CD14-positive monocyte (primary cell): ENCODE measurements at regions not wholly inside any gene's neighbourhood (a gene's known extent, or its start where the extent isn't known, plus 50 kb on each side); places are given as distances from the start of the nearest gene placed in this dataset.
"Not testable (repeated sequence)": the region's sequence is repeated elsewhere in the genome, so short reads cannot be mapped to it uniquely, and the experiment has no call there.

Source experiments
- DNase-seq, 3 donors: peaks; one replicate each; pipeline ENCODE4 v3.0.0-alpha.2; 2011 to 2022
- H2AFZ ChIP-seq: 2 replicates; pipeline ENCODE4 v1.6.0; 2012; ENCODE audit warnings: mild to moderate bottlenecking, low read depth, low read length, inconsistent platforms; ENCODE audit not compliant: insufficient read depth, poor library complexity, severe bottlenecking
- H3K27ac ChIP-seq, 2 donors: 1 replicate in 1 of 2; 2 replicates in 1 of 2; pipeline ENCODE4 v1.5.1; 2012 to 2013; ENCODE audit warnings: low read length in 2 of 2, control low read depth in 1 of 2, inconsistent platforms in 1 of 2, low read depth in 1 of 2, mild to moderate bottlenecking in 1 of 2
- H3K27me3 ChIP-seq, 2 donors: one replicate each; pipeline versions ENCODE4 v1.6.0 to v1.6.1; 2011 to 2013; ENCODE audit warnings: low read length in 2 of 2; ENCODE audit not compliant: control insufficient read depth in 2 of 2, insufficient read depth in 2 of 2
- H3K36me3 ChIP-seq, 2 donors: replicated peaks in 1 of 2; 1 replicate in 1 of 2; 2 replicates in 1 of 2; pipeline versions ENCODE4 v1.5.1 to v1.6.1; 2012 to 2013; ENCODE audit warnings: low read length in 2 of 2, control low read depth in 1 of 2, inconsistent platforms in 1 of 2, mild to moderate bottlenecking in 1 of 2; ENCODE audit not compliant: insufficient read depth in 2 of 2, control insufficient read depth in 1 of 2
- H3K4me1 ChIP-seq, 2 donors: 1 replicate in 1 of 2; 2 replicates in 1 of 2; pipeline versions ENCODE4 v1.5.1 to v1.6.1; 2012 to 2013; ENCODE audit warnings: low read length in 2 of 2, control low read depth in 1 of 2, inconsistent platforms in 1 of 2, mild to moderate bottlenecking in 1 of 2, moderate library complexity in 1 of 2; ENCODE audit not compliant: insufficient read depth in 2 of 2, control insufficient read depth in 1 of 2
- H3K4me2 ChIP-seq: replicated peaks from 2 replicates; pipeline ENCODE3; 2012; ENCODE audit warnings: low read length, moderate library complexity, mild to moderate bottlenecking; ENCODE audit not compliant: poor library complexity, severe bottlenecking; ENCODE audit errors: extremely low read depth
- H3K4me3 ChIP-seq, 3 experiments: fragments of 200-600 bp in 1 of 3; sonication (generic) in 1 of 3; replicated peaks in 1 of 3; 1 replicate in 2 of 3; 2 replicates in 1 of 3; pipeline ENCODE4 v1.5.1; 2011 to 2013; ENCODE audit warnings: low read length in 3 of 3, mild to moderate bottlenecking in 3 of 3, control low read depth in 2 of 3, low read depth in 2 of 3, inconsistent platforms in 1 of 3, moderate library complexity in 1 of 3
- H3K79me2 ChIP-seq: 2 replicates; pipeline ENCODE4 v1.6.0; 2012; ENCODE audit warnings: mild to moderate bottlenecking, control low read depth, inconsistent platforms, low read length, moderate library complexity; ENCODE audit not compliant: insufficient read depth
- H3K9ac ChIP-seq: 2 replicates; pipeline ENCODE4 v1.6.0; 2017; ENCODE audit warnings: low read length, mild to moderate bottlenecking; ENCODE audit not compliant: insufficient read depth, poor library complexity, severe bottlenecking
- H3K9me3 ChIP-seq, 2 donors: replicated peaks in 1 of 2; 1 replicate in 1 of 2; 2 replicates in 1 of 2; pipeline versions ENCODE4 v1.5.1 to v1.6.1; 2012 to 2013; ENCODE audit warnings: low read length in 2 of 2, control low read depth in 1 of 2; ENCODE audit not compliant: control insufficient read depth in 1 of 2, insufficient read depth in 1 of 2
- H4K20me1 ChIP-seq: 2 replicates; pipeline ENCODE4 v1.6.0; 2012; ENCODE audit warnings: mild to moderate bottlenecking, low read length, control low read depth, moderate library complexity; ENCODE audit not compliant: insufficient read depth
- H3K27ac Mint-ChIP-seq, 7 donors: one replicate each; pipeline ENCODE4 v1.8.0; 2020; ENCODE audit warnings: mild to moderate bottlenecking in 7 of 7, mixed read lengths in 7 of 7, moderate library complexity in 6 of 7, inconsistent platforms in 2 of 7
- H3K27me3 Mint-ChIP-seq, 3 donors: one replicate each; pipeline ENCODE4 v1.8.0; 2021 to 2022; ENCODE audit warnings: low read depth in 3 of 3, mild to moderate bottlenecking in 3 of 3, mixed read lengths in 3 of 3, moderate library complexity in 3 of 3, inconsistent platforms in 1 of 3
- H3K36me3 Mint-ChIP-seq, 2 donors: one replicate each; pipeline ENCODE4 v1.8.0; 2020; ENCODE audit warnings: mixed read lengths in 2 of 2, inconsistent platforms in 1 of 2, mild to moderate bottlenecking in 1 of 2
- H3K4me1 Mint-ChIP-seq: one replicate; pipeline ENCODE4 v1.8.0; 2020; ENCODE audit warnings: mild to moderate bottlenecking, mixed read lengths
- H3K4me3 Mint-ChIP-seq, 2 donors: one replicate each; pipeline ENCODE4 v1.8.0; 2020; ENCODE audit warnings: mild to moderate bottlenecking in 2 of 2, mixed read lengths in 2 of 2, moderate library complexity in 1 of 2
- H3K9me3 Mint-ChIP-seq, 7 donors: one replicate each; pipeline ENCODE4 v1.8.0; 2020 to 2022; ENCODE audit warnings: mixed read lengths in 7 of 7, mild to moderate bottlenecking in 6 of 7, moderate library complexity in 6 of 7, inconsistent platforms in 2 of 7
- WGBS: methylation state at CpG from one replicate; pipeline ENCODE4 v1.1.5; 2013; ENCODE audit warnings: missing lambda C conversion rate; ENCODE audit not compliant: insufficient coverage; 5-methylcytosine and 5-hydroxymethylcytosine counted together
- intact Hi-C, 2 donors: fragments of 100-400 bp; cut with micrococcal nuclease; formaldehyde crosslinking; loops; one replicate each; pipeline versions ENCODE4 v1.15.0 to v1.15.1; 2023
- TF ChIP-seq, protein P1 (sequence below): fragments of 200-600 bp; IDR thresholded peaks from one replicate; pipeline ENCODE4 v1.8.0; 2022; ENCODE audit warnings: antibody characterized with exemption, mild to moderate bottlenecking

DNA sequence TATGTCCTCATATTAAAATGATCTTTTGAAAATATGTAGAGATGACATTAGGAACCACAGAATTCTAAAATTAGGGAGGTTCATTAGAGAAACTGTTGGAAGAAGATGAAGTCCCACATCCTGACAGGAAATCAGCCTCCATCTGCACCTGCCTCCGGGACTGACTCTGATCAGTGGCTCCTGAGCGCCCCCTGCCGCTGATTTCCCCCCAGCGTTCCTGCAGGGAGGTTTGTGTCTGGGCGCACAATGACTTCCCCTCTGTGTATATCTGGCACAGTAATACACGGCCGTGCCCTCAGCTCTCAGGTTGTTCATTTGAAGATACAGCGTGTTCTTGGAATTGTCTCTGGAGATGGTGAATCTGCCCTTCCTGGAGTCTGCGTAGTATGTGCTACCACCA is 883.8 kb downstream of the TMEM121 start:
- TF ChIP-seq, protein P1, sequence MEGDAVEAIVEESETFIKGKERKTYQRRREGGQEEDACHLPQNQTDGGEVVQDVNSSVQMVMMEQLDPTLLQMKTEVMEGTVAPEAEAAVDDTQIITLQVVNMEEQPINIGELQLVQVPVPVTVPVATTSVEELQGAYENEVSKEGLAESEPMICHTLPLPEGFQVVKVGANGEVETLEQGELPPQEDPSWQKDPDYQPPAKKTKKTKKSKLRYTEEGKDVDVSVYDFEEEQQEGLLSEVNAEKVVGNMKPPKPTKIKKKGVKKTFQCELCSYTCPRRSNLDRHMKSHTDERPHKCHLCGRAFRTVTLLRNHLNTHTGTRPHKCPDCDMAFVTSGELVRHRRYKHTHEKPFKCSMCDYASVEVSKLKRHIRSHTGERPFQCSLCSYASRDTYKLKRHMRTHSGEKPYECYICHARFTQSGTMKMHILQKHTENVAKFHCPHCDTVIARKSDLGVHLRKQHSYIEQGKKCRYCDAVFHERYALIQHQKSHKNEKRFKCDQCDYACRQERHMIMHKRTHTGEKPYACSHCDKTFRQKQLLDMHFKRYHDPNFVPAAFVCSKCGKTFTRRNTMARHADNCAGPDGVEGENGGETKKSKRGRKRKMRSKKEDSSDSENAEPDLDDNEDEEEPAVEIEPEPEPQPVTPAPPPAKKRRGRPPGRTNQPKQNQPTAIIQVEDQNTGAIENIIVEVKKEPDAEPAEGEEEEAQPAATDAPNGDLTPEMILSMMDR, result peak; percentile 54
- H3K4me2 ChIP-seq, H3K79me2 ChIP-seq, H3K4me1 Mint-ChIP-seq, intact Hi-C loops, H3K4me3 Mint-ChIP-seq, H3K9ac ChIP-seq, H3K27me3 Mint-ChIP-seq, H3K36me3 ChIP-seq, H3K4me3 ChIP-seq, H3K27me3 ChIP-seq, H4K20me1 ChIP-seq, H3K27ac ChIP-seq, H3K9me3 Mint-ChIP-seq, DNase-seq, H3K27ac Mint-ChIP-seq, H3K4me1 ChIP-seq, H3K36me3 Mint-ChIP-seq, H3K9me3 ChIP-seq, H2AFZ ChIP-seq: not testable (repeated sequence)
- 15% methylated on average over 5 of the region's 9 CpGs for WGBS

DNA sequence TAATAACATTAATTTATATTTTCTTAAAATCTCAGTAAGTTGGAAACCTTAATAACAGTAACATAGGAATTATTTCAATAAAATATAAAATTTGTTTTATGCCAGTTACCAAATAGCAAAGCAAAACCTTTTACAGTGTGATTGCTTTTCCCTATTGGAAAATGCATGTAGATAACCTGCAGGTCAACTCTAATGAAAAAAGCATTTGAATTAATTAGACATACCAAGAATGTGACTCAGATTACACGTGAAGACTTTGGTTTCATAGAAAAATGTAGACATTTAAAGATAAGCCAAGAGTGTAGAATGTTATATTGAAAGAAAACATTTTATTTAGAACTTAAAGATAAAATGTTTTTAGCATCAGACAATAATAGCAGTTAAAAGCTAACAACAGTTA is 888.1 kb downstream of the TMEM121 start:
- H3K4me3 ChIP-seq, result no peak overlapping the region
- no peaks in the 10 kb centered on the region for H3K36me3 Mint-ChIP-seq
- no peaks in the 10 kb centered on the region for H3K79me2 ChIP-seq
- H3K27ac Mint-ChIP-seq, result no peak overlapping the region
- H3K36me3 ChIP-seq, result no peaks in the 10 kb centered on the region
- H3K27me3 Mint-ChIP-seq, result no peaks in the 10 kb centered on the region
- intact Hi-C loops, result no loop called here
- H3K4me1 ChIP-seq, result peaks cover 8 to 15% of the 10 kb centered on the region in 2 donors
- H3K4me3 Mint-ChIP-seq, result no peak overlapping the region
- TF ChIP-seq, protein P1, result no peak
- no peak overlapping the region for H3K27ac ChIP-seq
- peaks cover 0 to 4% of the 10 kb centered on the region in 2 donors for H3K9me3 ChIP-seq
- no peak overlapping the region for H3K9ac ChIP-seq
- WGBS, result no CpG with 5 or more reads among the region's 1 CpG
- no peak overlapping the region for H2AFZ ChIP-seq
- H3K4me1 Mint-ChIP-seq, result peaks cover 15% of the 10 kb centered on the region
- H3K27me3 ChIP-seq, result no peaks in the 10 kb centered on the region
- no peak overlapping the region for H3K4me2 ChIP-seq
- DNase-seq, result no peak
- H3K9me3 Mint-ChIP-seq, result peaks cover 0 to 8% (median 6%) of the 10 kb centered on the region in 7 donors
- H4K20me1 ChIP-seq, result no peaks in the 10 kb centered on the region
